ENCODE measurements at regions not wholly inside any gene's neighbourhood (a gene's known extent, or its start where the extent isn't known, plus 50 kb on each side); places are given as distances from the start of the nearest gene placed in this dataset.
"Not testable (repeated sequence)": the region's sequence is repeated elsewhere in the genome, so short reads cannot be mapped to it uniquely, and the experiment has no call there.

DNA sequence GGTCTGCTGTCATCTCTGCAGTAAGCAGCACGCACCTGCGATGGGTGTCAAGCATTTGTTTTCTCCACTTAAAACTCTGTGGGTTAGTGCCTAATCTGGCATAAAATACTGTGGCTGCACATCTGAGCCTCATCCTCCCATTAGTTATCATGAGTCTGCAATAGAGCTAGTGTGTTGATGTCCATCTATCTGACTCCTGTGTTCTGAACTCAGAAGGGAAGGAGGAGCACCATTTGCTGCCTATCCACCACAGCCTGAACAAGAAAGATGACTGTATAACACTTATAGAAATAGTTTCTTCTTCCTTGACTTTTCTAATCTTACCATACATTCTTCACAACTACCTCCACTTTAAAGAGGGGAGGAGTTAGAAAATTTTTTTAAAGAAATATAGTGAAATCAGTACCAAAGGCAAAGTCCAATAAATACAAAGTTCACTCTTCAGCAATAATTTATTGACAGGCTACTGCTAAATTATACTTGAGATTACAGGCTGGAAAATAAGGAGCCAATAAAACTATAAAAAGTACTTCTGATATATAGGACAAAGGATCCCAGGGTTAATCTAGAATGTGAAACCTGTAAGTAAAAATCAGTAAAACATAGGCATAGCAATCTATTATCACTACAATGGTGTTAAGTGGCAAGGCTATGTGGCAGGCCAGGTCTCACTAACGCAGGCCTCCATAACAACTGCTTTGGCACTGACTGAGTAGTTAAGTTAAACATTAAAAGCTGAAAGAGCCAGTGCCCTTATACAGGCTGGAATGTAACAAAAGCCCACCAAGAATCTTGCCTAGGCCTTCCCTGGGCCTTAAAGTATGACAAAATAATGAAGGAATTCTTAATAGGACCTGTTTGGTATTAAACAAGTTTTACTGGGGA, 70.2 kb downstream of the LGALS9C start:
- not testable (repeated sequence) for ATAC-seq (ENCODE audit: low FRiP score in 2 of 2); H3K36me3 ChIP-seq; H3K4me3 ChIP-seq; DNase-seq; H3K27me3 ChIP-seq; H3K9me3 ChIP-seq; H3K4me1 ChIP-seq; H3K27ac ChIP-seq
- 90% methylated on average over 3 of the region's 3 CpGs; no CpG with 5 or more reads in 1 of the 2 donors for WGBS, 2 donors

DNA sequence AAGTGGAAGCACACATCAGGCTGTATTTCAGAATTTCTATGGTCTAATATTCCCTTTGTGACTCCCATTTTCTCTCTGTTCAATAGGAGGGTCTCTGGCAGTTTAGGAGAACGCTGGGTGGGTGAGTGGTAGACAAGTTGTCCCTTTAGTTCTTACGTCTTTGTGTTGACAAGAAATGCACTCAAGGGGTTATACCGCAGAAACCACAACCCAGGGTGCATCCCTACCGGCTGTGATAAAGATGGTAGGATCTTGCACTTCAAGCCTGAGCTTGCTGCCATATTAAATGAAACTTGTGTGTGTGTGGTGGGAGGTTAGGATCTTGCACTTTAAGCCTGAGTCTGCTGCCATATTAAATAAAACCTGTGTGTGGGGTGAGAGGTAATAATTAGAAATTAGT, 80.5 kb downstream of the LGALS9C start:
- not testable (repeated sequence) for H3K36me3 ChIP-seq; H3K9me3 ChIP-seq; ATAC-seq (ENCODE audit: low FRiP score in 2 of 2); H3K27me3 ChIP-seq; DNase-seq; H3K4me3 ChIP-seq; H3K4me1 ChIP-seq; H3K27ac ChIP-seq
- 95 to 100% methylated on average over 1 to 4 of the region's 4 CpGs for WGBS, 2 donors

DNA sequence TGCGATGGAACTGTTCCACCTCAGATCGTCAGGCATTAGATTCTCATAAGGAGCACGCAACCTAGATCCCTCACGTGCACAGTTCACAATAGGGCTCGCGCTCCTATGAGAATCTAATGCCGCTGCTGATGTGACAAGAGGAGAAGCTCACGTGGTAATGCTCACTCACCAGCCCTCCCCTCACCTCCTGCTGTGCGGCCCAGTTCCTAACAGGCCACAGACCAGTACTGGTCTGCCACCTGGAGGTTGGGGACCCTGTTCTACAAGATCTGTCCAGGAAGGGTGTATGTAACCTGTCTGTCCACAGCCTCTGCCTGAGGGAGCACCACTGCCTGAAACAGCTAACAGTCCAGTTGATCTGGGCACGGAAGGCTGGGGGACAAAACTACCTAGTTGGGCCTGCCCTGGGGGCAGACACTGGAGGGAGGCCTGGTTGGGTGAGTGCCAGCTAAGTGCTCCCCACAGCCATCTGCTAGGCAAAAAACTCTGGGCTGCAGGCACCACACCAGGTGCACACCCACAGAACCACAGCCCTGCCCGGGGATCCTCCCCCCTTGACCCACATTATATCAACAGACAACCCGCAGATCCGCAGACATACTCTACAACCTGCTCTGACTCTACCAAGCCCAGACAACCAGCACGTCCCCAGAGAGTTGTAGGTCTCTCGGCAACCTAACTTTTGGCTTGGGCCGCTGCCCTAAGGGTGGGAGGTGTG, 80.7 kb downstream of the TBC1D28 start:
- ATAC-seq (ENCODE audit: low FRiP score in 2 of 2), result peak; percentile 12 to 58
- H3K4me3 ChIP-seq, DNase-seq, H3K27ac ChIP-seq, H3K27me3 ChIP-seq, H3K9me3 ChIP-seq, H3K4me1 ChIP-seq, H3K36me3 ChIP-seq: not testable (repeated sequence)
- 60% methylated on average over 4 to 6 of the region's 16 CpGs for WGBS, 2 donors

DNA sequence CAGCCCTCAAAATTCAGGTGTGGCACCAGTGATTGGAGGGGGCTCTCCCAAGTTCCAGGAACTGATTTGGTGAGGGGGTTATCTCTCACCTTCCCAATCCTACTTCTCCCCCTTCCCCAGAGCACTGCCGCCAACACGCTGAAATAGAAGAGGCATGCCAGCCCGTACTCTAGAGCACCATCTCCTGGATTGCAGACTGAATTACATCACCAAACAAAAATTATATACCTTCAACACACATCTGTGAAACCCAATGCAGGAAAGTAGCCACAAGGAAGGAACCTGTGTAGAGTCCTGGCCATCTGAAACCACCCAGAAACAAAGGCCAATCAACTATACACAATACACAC, 80.1 kb downstream of the TBC1D28 start:
- TF ChIP-seq, protein P1, sequence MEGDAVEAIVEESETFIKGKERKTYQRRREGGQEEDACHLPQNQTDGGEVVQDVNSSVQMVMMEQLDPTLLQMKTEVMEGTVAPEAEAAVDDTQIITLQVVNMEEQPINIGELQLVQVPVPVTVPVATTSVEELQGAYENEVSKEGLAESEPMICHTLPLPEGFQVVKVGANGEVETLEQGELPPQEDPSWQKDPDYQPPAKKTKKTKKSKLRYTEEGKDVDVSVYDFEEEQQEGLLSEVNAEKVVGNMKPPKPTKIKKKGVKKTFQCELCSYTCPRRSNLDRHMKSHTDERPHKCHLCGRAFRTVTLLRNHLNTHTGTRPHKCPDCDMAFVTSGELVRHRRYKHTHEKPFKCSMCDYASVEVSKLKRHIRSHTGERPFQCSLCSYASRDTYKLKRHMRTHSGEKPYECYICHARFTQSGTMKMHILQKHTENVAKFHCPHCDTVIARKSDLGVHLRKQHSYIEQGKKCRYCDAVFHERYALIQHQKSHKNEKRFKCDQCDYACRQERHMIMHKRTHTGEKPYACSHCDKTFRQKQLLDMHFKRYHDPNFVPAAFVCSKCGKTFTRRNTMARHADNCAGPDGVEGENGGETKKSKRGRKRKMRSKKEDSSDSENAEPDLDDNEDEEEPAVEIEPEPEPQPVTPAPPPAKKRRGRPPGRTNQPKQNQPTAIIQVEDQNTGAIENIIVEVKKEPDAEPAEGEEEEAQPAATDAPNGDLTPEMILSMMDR (IDR thresholded peaks at IDR 0.05), result peak; percentile 30 to 58 (median 47)
- not testable (repeated sequence) for H3K4me3 ChIP-seq, H3K27me3 ChIP-seq, H3K9me3 ChIP-seq, H3K36me3 ChIP-seq, H3K27ac ChIP-seq, H3K4me1 ChIP-seq
- peak in 1 of 2 donors; percentile 28 for DNase-seq
- peak; percentile 68 to 86 for ATAC-seq (ENCODE audit: low FRiP score in 2 of 2)
- WGBS, 2 donors, result 4 to 27% methylated on average over 3 of the region's 3 CpGs

DNA sequence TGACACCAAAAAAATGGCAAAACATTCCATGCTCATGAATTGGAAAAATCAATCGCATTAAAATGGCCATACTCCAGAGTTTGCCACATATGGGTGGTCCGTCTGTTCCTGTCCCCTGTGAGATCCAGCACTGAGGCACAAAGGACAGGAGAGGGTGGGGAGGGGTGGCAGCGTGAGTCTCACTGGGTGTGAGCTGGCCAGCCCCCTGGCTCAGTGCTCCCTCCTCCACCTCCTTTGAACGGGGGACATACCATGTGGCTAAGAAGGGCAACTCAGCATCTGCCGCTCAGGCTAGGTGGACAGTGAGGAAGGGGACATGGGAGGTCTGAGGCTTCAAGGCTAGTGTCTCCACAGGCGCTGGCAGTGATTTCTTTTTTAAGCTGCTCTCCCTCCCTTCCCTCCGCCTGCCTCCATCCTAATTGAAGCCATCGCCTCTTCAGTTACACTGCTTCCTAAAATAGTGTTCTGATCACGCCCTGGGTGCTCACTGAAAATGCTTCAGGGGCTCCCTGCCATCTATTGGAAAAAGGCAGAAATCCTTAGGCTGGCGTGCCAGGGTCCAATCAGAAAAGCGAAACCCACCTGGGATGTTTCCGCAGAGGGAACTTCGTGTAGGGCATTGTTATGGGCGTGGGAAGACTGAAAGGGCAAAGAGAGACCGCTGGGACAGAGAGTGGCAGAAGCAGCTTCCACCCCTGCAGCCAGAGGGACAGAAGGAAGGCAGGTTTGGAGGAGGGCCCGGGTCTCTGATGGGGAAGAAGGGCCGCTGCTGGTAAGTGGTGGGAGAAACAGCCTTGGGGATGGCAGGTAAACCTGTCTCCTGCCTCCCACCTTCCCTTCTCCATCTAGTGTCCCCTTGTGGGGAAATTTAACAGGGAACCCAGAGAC, 75.8 kb downstream of the TBC1D28 start:
- not testable (repeated sequence) for H3K9me3 ChIP-seq; ATAC-seq (ENCODE audit: low FRiP score in 2 of 2); H3K27me3 ChIP-seq; DNase-seq; H3K4me1 ChIP-seq; H3K27ac ChIP-seq; H3K36me3 ChIP-seq; H3K4me3 ChIP-seq
- 79 to 91% methylated on average over 12 to 15 of the region's 17 CpGs for WGBS, 2 donors

DNA sequence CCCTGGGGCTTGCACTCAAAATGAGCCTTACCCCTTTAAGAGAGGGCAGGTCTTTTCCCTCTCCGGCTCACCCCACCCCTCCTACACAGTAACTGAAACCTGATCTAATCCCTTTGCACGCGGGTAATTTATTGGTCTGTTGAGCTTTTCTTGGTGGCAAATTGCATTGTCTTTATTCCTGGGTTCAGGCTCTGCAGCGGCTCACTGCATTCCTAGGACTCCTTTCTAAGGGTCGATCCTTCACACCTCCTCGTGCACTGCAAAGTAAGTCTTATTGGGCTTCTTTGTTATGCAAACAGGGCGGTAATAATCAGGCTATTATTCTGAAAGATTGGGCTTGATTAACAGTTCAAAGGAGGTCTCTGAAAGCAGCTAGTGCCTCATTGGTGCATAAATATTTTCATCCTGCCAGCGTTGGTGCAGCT, 74.7 kb downstream of the TBC1D28 start:
- not testable (repeated sequence) for H3K9me3 ChIP-seq, H3K4me3 ChIP-seq, DNase-seq, H3K36me3 ChIP-seq, H3K27me3 ChIP-seq, H3K4me1 ChIP-seq, H3K27ac ChIP-seq
- 3 to 50% methylated on average over 5 of the region's 8 CpGs for WGBS, 2 donors
- ATAC-seq (ENCODE audit: low FRiP score in 2 of 2), result peak; percentile 83 to 85

DNA sequence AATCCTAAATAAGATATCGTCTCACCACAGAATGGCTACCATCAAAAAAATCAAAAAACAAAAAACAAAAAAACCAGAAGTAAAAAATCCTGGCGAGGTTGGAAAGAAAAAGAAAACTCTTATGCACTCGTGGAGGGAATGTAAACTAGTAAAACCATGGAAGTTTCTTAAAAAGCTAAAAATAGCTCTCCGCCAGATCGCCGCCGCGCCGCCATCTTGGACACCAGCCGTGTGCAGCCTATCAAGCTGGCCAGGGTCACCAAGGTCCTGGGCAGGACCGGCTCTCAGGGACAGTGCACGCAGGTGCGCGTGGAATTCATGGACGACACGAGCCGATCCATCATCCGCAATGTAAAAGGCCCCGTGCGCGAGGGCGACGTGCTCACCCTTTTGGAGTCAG, 71.7 kb downstream of the TBC1D28 start:
- not testable (repeated sequence) for ATAC-seq (ENCODE audit: low FRiP score in 2 of 2); H3K9me3 ChIP-seq; H3K27ac ChIP-seq; H3K27me3 ChIP-seq; H3K4me1 ChIP-seq; H3K4me3 ChIP-seq; H3K36me3 ChIP-seq
- DNase-seq, result peak in 1 of 2 donors; percentile 56
- 96 to 97% methylated on average over 19 to 20 of the region's 23 CpGs for WGBS, 2 donors

DNA sequence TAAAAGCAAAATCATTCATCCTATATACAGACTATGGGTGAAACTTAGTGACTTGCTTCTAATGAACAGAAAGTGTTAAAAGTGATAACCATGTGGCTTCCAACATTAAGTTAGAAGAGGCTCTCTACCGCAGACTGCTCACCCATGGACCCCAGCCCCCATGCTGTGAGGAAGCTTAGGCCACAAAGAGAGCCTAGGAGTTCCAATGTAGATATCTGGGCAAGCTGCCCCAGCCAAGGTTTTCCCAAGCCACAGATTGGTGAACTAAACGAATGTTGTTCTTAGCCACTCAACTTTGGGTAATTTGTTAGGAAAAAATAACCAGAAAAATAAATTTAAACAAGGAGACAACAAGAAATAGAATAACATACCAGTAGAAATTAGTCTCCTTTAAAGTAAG, 70.1 kb downstream of the TBC1D28 start:
- WGBS, 2 donors, result 54 to 57% methylated on average over 2 of the region's 2 CpGs
- not testable (repeated sequence) for H3K27me3 ChIP-seq; H3K27ac ChIP-seq; H3K36me3 ChIP-seq; H3K4me3 ChIP-seq; H3K9me3 ChIP-seq; H3K4me1 ChIP-seq; DNase-seq; ATAC-seq (ENCODE audit: low FRiP score in 2 of 2)

Small RNA genes in the stretch of these regions (small RNA-seq; reads per million reads assigned to genes)
- 0 reads per million in 4 donors for gene AC107983.1
